ENCODE measurements at regions not wholly inside any gene's neighbourhood (a gene's known extent, or its start where the extent isn't known, plus 50 kb on each side); places are given as distances from the start of the nearest gene placed in this dataset.
"Not testable (repeated sequence)": the region's sequence is repeated elsewhere in the genome, so short reads cannot be mapped to it uniquely, and the experiment has no call there.

DNA sequence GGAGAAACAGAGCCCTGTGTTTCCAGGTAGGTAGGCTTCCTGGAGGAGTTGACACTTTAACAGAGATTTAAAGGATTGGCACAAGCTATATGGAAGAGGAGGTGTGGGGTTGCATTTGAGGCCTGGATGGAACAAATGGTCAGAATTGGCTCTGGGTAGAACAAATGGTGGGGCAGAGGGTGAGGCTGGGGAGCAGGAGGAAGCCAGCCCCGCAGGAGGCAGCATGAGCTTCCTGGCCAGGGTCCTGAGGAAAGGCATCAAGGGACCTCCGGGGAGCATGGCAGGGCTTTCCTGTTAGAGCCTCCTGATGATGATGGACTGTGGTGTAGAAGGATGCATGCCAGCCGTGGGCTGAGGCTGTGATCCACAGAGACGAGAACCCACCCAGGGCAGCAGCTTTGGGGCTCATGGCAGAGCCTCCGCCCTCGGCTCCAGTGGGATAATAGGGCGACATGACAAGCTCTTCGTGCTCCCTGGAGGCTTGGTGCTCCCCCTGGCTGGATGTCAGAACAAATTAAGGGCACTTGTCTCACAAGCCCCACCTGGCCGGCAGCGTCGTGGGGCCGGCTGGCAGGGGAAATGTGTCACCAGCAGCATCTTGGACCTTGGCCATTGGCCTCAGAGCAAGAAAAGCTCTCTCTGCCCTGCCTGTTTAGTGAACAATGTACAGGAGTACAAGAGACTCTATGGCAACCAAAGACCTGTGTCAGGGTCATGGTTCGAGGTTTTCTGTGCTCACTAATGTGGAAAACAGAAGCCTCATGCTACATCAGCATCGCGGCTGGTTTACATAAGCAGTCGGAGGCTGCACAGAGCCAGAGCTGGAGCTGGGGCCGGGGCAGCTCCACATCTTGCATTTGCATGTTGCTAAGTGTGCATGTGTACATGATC lies 153.5 kb downstream of the MYCN start:
- DNase-seq: no peak

DNA sequence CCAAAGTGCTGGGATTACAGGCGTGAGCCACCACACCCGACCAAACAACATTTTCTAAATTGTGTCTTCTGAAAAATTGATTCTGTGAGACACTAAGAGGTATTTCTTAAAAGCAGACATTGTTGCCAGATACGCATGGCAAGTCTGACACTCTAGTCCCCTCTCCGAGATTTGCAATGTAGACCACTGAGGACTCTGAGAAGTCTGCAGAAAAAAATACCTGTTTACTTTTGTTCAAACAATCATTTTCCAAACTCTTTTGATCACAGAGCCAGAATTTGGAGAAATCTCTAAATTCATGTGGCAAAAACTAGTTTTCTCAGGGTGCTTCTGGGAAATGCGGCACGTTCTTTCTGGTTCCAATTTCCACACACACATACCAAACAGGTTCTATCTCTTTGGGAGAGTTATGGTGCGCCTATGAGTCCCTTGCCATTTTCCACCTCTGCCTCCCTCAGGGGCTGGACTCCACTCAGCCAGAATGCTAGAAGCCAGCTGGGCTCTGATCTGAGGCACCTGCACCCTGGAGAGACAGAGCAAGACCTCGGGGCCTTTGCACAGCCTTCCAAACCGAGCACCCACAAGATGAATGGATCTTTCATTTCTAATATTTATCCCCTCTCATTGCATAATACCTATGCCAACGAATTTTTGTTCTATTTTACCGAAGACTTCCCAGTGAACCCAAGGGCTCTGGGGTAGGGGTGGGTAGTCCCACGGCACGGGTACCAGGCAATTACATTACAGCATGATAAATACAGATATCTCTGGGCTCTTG lies 152.7 kb downstream of the MYCN start:
- no peak for DNase-seq

DNA sequence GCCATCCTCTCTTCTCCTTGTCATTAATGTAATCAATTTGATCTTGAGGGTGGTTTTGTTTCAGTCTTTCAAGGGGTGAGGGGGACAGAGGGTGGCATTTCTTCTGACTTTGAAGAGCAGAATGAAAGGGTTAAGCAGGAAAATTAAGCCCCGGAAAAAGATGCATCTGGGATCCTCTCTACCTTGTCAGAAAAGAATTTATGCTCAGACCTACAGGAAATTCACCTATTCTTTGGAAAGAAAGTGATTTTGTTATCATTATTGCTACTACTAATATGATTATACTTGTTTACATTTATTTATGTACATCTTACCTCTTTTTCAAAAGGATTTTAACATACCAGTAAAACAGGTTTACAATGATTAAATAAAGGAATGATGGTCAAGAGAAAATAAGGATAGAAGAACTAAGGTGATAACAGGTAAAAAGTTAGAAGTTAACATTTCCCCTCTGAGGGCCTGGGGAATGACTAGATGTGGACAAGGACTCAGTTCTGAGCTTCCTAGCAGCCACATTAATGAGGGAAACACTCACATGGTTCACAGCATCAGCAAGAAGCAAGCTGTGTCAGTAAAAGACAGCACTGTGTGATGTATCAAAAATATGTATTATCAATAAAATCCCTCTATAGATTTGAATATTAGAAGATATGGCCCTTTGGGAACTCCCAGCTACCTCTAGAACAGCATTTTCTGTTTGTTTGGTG lies 151.4 kb downstream of the MYCN start:
- no peak for DNase-seq

DNA sequence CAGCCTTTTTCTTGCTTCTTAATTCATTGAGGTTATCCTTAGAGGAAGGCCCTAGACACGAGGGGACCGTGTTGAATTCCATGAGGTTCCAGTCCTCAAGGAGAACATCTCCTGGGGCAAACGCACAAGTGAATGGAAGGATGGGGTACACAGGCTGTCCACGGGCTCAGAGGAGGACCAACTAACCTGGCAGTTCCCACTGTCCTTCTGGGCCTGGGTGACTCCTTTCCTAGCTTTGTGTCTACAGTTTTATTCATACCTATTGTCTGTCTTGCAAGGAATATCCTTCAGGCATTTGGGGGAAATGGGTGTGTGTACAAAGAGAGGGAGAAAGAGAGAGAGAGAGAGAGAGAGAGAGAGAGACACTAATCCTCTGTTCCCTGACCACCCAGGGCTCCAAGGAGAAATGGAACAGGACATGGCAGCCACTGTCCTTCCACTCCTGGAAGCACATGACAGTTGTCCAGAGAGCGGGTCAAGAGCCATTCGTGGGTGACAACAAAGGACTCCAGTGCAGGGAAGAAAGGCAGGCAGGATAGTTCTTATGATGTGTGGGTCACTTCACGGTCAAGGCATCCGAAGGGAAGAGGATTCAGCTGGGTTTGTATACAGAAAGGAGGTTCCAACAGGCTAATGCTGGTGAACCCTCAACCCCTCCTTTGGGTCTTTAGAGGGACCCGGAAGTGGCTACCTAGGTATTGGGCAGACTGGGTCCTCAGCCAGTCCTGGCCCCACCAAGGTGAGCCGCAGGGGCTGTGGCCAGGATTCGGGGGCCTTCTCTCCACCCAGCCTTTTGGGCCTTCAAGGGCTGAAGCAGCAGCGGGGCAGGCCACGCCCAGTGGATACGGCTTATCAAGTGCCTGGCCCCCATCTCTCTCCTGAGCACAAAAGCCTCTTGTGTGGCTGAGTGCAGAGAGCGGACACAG lies 150.6 kb downstream of the MYCN start:
- no peak for DNase-seq

DNA sequence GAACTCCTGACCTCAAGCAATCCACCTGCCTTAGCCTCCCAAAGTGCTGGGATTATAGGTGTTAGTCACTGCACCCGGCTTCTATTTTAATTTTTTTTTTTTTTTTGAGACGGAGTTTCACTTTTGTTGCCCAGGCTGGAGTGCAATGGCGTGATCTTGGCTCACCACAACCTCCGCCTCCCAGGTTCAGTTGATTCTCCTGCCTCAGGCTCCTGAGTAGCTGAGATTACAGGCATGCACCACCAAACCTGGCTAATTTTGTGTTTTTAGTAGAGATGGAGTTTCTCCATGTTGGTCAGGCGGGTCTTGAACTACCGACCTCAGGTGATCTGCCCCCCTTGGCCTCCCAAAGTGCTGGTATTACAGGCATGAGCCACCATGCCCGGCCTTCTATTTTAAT lies 149.1 kb downstream of the MYCN start:
- not testable (repeated sequence) for DNase-seq

DNA sequence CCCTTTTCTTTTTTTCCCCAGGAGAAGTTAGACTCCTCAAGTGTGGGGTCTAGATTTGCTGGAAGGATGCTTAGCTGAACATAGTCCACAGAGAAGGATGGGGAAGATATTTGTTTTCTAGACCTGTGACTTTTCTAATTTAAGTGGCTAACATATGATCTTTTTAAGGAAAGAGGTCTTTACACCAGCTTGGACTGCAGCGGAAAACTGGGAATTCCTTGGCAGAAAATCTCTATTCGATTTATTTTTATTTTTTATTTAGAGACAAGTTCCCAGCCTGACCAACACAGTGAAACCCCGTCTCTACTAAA lies 148.4 kb downstream of the MYCN start:
- no peak for DNase-seq

DNA sequence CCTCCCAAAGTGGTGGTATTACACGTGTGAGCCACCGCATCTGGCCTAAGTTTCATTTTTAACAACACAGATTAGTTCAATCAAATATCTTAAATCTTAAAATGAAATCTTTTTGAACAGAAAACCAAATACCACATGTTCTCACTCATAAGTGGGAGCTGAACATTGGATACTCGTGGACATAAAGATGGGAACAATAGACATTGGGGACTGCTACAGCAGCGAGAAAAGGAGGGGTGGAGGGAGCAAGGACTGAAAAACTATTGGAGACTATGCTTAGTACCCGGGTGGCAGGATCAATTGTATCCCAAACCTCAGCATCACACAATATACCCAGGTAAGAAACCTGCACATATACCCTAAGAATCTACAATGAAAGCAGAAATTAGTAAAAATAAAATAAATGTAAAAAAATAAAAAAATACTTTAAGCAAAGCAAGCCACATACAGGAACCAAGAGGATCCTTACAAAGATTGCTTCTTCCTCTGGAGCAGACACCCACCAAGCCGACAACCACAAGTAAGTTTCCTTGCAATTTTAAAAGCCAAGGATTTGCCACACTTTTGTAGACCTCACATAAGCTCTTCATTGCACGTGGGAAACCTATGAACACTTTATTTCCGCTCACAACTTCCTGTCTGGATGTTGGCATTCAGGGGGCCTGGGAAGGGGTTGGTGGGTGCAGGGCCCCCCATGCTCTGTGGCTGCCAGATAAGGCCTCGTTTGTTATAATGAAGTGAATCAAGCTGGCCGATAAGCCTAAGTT lies 147.9 kb downstream of the MYCN start:
- DNase-seq: no peak

DNA sequence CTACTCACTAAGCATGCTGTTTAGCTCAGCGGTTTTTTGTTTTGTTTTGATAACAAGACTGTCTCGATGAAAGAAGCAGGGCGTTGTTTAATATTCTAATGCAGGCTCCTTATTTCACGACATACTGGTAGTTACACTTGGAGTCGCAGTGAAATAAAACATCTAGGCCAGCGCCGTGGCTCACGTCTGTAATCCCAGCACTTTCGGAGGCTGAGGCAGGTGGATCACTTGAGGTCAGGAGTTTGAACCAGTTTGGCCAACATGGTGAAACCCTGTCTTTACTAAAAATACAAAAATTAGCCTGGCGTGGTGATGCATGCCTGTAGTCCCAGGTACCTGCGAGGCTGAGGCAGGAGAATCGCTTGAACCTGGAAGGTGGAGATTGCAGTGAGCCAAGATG lies 145.8 kb downstream of the MYCN start:
- DNase-seq: not testable (repeated sequence)

DNA sequence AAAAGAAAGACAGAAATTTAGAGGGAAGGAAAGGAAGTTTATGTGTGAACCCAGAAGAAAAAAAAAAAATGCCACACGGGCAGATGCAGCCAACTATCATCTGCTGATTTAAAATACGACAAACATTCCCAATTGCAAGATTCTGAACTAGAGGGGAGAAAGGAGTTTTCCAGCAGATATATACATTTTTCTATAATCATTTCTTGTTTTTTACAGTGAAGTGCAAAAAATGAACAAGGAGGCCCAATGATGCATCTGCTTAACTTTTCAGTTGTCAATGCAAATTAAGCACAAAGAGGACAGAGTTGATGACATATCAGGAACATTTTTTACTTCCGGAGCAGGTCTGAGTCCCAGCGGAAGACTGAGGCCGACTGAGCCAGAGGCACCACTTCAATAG lies 144.7 kb downstream of the MYCN start:
- no peak for DNase-seq

DNA sequence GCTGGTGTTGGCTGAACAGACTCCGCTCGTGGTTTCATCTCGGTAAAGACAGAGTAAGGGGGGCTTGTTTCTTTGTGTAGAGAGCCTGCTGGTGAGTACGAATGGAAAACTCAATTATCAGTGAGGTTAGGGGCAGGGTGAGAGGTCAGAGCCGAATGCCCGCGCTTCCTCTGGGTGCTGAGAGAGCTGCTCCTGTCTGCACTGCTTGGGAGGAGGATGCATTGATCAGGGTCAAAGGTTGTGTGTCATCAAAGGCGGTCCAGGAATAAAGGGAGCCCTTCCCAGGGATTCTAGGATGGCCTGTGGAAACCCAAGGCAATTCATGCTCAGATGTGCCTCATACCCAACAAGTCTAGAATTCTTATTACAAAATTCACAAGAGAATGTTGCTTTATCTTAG lies 143.9 kb downstream of the MYCN start:
- no peak for DNase-seq

DNA sequence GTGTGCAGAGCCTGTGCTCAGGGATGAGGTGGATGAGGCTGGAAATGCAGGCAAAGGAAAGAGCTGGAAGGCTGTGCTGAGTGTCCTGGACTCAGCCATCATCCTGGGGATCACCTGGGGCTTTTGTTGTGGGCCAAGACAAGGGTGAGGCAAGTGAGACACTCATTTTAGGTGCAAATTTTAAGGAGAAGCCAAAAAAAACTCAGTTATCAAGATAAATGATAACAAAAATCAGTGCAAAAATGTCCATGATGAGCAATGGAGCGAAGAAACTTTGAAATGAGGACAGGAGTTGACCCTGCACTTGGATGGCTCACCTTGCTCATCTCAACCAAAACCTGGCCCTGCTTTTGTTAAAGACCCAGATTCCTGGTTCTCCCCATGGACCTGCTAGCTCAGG lies 141.9 kb downstream of the MYCN start:
- DNase-seq: no peak

DNA sequence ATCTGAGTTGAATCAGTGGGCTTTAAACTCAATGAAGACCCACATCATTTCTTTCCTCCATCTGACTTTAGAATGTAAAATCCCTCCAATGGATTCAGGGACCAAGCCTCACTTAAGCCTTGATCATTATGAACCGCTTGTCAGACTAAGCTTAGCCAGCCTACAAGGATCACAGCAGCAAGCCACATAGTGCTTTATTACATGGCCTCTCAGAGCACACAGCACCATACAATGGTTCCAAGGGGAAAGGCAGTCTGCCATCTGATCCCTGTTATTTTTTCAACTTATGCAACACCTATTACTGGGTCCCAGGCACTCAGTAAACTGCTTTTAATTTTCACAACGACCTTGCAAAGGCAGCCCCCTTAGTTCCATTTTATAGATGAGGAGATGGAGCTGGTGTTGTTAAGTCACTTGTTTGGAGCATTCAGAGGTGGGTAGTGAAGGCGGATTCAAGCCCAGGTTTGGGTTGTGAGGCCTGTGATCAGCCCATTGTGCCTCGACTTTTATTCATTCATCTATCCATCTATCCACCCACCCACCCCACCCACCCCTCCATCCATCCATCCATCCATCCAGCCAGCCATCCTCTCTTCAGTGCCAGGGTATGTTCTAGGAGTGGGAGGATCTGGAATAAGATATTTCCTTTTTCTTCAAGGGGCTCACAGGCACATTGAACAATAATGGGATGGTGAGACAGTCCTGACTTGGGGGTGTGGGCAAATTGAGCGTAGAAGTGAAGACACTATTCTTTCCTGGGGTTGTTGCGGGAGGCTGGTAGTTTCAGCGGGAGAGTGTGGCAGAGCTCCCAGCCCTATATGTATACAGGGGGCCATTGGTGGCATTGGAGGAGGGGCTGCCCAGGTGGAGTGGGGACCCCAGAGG lies 141.2 kb downstream of the MYCN start:
- DNase-seq: no peak

DNA sequence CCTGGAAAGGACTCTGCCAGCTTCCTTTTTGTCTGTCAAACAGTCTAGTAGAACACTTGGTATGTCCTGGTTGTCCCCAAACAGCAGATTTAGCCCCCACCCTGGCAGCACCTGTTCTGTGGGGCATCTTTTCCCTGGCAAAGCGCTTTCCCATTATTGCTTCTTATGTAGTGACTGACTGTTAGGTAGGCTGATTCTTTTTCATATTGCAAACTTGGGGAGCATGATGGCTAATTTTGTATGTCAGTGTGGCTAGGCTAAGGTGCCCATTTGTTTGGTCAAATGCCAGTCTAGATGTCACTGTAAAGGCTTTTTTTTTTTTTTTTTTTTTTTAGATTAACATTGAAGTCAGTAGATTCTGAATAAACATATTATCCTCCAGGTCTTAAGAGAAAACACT lies 140.2 kb downstream of the MYCN start:
- no peak for DNase-seq

DNA sequence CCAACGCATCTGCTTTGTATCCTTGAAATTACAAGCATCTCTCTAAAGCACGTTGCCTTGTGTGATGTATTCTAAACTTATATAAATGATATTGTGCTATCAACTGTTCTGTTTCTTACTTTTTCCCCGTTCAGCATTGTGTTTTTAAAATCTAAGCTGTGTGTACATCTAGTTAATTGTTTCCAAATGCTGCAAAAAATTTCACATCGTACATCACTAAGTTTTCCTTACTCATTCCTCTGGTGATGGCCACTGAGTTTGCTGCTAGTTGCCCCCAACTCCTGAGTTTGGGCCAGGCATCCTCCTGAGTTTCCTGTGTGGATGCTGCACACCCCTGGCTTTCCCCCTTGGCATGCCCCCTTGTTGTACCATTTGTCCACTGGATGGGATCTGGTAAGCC lies 139.7 kb downstream of the MYCN start:
- DNase-seq: no peak

DNA sequence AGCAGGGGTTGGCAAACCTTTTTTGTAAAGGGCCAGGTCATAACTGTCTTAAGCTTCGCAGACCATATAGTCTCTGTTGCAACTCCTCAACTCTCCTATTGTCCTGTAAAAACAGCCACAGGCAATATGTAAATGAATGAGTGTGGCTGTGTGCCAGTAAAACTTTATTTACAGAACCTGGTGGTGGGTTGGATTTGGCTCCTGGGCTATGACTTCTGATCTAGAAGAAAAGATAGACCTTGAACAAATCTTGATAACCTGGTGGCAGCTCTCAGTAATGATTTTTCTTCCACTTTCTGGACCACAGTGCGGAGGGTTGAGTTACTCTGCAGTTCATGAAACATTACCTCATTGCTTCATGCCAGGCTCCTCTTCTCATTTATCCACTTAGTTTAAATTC lies 139.3 kb downstream of the MYCN start:
- DNase-seq: no peak

DNA sequence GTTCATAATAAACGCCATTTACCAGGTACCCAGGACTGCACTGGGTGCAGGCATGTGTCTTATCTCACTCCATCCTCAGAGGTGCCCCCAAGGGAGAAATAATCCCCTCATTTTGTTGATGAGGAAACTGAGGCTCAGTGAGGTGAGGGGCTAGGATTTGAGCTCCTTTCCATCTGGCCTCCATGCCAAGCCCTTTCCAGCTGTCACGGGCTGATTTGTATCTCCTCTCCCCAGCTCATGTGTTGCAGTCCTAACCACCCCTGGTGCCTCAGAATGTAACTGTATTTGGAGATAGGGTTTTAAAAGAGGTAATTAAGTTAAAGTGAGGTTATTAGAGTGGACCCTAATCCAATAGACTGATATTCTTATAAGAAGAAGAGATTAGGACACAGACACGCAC lies 137.3 kb downstream of the MYCN start:
- DNase-seq: no peak

DNA sequence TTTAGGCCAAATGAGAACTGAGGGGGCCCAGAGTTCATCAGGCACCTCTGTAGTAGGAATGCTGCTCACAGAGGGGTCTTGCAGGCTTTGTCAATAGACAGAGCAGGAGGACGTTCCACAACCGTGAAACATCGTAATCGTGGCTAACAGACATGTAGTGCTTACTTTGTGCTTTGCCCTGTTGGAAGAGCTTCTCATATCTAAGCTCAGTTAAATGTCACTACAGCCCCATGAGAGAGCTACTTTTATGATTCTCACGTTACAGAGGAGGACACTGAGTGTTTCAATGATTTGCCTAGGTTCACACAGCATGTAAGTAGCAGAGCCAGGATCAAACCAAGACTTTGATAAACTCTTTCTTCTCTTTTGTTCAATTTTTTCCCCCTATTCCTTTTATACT lies 136.6 kb downstream of the MYCN start:
- DNase-seq: no peak

DNA sequence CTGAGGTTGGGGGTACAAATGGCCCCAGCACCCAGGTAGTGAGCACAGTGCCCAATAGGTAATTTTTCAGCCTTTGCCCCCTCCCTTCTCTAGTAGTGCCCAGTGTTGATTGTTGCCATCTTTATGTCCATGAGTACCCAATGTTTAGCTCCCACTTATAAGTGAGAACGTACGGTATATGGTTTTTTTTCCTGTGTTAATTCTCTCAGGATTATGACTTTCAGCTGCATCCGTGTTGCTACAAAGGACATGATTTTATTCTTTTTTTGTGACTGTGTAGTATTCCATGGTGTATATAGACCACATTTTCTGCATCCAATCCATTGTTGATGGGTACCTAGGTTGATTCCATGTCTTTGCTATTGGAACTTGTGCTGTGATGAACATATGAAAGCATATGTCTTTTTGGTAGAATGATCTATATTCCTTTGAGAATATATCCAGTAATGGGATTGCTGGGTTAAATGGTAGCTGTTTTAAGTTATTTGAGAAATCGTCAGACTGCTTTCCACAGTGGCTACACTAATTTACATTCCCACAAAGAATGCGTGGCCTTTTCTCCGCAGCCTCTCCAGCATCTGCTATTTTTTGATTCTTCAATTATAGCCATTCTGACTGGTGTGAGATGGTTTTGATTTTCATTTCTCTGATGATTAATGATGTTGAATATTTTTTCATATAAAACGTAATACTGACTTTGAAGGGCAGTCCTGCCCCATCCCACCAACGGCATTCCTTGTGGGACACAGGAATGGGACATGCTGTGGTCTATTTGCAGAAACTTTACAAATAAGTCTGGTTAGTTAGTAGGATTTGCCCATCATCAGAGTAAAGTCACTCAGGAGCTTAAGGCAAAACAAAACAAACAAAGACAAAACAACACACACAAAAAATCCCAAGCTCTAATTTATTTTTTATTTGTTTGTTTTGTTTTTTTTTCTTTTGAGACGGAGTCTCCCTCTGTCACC lies 135.0 kb downstream of the MYCN start:
- DNase-seq: no peak

DNA sequence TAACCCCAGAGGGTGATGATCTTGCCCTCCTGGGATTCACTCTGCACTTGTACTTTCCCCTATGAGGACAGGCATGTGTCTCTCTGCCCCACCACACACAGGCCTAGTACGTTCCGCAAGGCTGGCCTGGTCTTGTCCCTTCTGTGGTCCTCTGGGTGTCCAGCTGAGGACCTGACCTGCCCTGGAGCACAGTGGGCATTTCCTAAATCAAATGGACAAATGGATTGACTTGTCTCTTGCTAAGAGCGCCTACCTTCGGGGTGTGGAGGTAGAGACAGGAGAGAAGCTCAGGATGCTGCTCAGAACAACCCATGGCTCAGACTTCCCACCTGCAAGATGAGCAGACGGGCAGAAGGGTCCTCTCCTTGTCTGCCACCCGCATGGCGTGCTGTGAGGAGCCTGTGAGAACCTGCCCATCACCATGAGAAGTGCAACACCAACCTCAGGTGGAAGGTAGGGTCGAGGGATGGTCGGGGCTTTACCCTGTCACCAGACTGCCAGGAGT lies 133.6 kb downstream of the MYCN start:
- DNase-seq: no peak
